Esophagus muscularis mucosa (tissue), 4 donors: ENCODE measurements at regions not wholly inside any gene's neighbourhood (a gene's known extent, or its start where the extent isn't known, plus 50 kb on each side); places are given as distances from the start of the nearest gene placed in this dataset.

Experiments
- DNase-seq: peaks from one replicate; pipeline ENCODE4 v3.0.0-alpha.2; 2017; ENCODE audit errors: extremely low spot score
- H3K27ac ChIP-seq, 4 donors: fragments of 200-600 bp; sonication (generic); replicated peaks in 1 of 4; 1 replicate in 3 of 4; 2 replicates in 1 of 4; pipeline ENCODE4 v1.5.1; 2016 to 2019; ENCODE audit warnings: mild to moderate bottlenecking in 1 of 4
- H3K27me3 ChIP-seq, 4 donors: fragments of 200-600 bp; sonication (generic); one replicate each; pipeline versions ENCODE4 v1.5.1 to v1.6.0; 2016 to 2019
- H3K36me3 ChIP-seq, 4 donors: fragments of 200-600 bp; sonication (generic); one replicate each; pipeline ENCODE4 v1.5.1; 2016 to 2019
- H3K4me1 ChIP-seq, 4 donors: fragments of 200-600 bp; sonication (generic); one replicate each; pipeline ENCODE4 v1.5.1; 2016 to 2019
- H3K4me3 ChIP-seq, 4 donors: fragments of 200-600 bp; sonication (generic); 1 replicate in 2 of 4; 2 replicates in 2 of 4; pipeline ENCODE4 v1.5.1; 2016 to 2019; ENCODE audit warnings: mild to moderate bottlenecking in 4 of 4, moderate library complexity in 1 of 4
- H3K9me3 ChIP-seq, 4 donors: fragments of 200-600 bp; sonication (generic); 1 replicate in 3 of 4; 2 replicates in 1 of 4; pipeline ENCODE4 v1.5.1; 2016 to 2019
- CTCF ChIP-seq, 3 experiments: fragments of 200-600 bp in 2 of 3; fragments of 450-650 bp in 1 of 3; sonication (generic) in 2 of 3; IDR thresholded peaks; one replicate each; pipeline ENCODE4 v1.5.1; 2017 to 2019; ENCODE audit warnings: antibody characterized with exemption in 3 of 3, mild to moderate bottlenecking in 2 of 3, moderate library complexity in 1 of 3
- EP300 ChIP-seq: sonication (generic); formaldehyde crosslinking; IDR thresholded peaks from one replicate; pipeline ENCODE4 v1.6.1; 2017; ENCODE audit warnings: antibody characterized with exemption
- POLR2A ChIP-seq: fragments of 450-650 bp; IDR thresholded peaks from one replicate; pipeline ENCODE4 v1.6.1; 2017; ENCODE audit warnings: antibody characterized with exemption, moderate library complexity, mild to moderate bottlenecking, low read depth
- POLR2AphosphoS5 ChIP-seq, 2 donors: sonication (generic); formaldehyde crosslinking; IDR thresholded peaks; one replicate each; pipeline ENCODE4 v1.6.1; 2017; ENCODE audit warnings: antibody characterized with exemption in 2 of 2
- WGBS: methylation state at CpG from one replicate; pipeline ENCODE4 v1.1.5; 2018; 5-methylcytosine and 5-hydroxymethylcytosine counted together
- intact Hi-C: fragments of 100-400 bp; cut with DNase I; formaldehyde crosslinking; loops from one replicate; pipeline ENCODE4 v1.15.1; 2023

- Histone ChIP-seq H3K4me1 (no peaks in the 10 kb centered on the region), H3K9me3 (no peaks in the 10 kb centered on the region), H3K36me3 (no peaks in the 10 kb centered on the region), H3K27ac (no peak overlapping the region), H3K4me3 (no peak overlapping the region), H3K27me3 (no peaks in the 10 kb centered on the region)
- WGBS = 39% methylated on average over 1 of the region's 1 CpG
- DNase-seq = no peak
- intact Hi-C loops = no loop called here
- TF ChIP-seq CTCF (IDR thresholded peaks at IDR 0.05) = no peak
- TF ChIP-seq POLR2AphosphoS5 (IDR thresholded peaks at IDR 0.05) = no peak
- no peak for TF ChIP-seq EP300
- no peak for TF ChIP-seq POLR2A
Observed at GRCh38 chr6:97656236-97656635, 373.2 kb upstream of the MMS22L start.

- DNase-seq = no peak
- Histone ChIP-seq H3K27me3 (no peaks in the 10 kb centered on the region), H3K9me3 (no peaks in the 10 kb centered on the region), H3K27ac (no peak overlapping the region), H3K4me3 (no peak overlapping the region), H3K4me1 (no peaks in the 10 kb centered on the region), H3K36me3 (no peaks in the 10 kb centered on the region)
- intact Hi-C loops = no loop called here
- TF ChIP-seq POLR2AphosphoS5 (IDR thresholded peaks at IDR 0.05) (no peak), CTCF (IDR thresholded peaks at IDR 0.05) (no peak), POLR2A (no peak), EP300 (no peak)
- WGBS = 66% methylated on average over 8 of the region's 8 CpGs
Observed at GRCh38 chr6:97656706-97657350, 373.8 kb upstream of the MMS22L start.

DNA sequence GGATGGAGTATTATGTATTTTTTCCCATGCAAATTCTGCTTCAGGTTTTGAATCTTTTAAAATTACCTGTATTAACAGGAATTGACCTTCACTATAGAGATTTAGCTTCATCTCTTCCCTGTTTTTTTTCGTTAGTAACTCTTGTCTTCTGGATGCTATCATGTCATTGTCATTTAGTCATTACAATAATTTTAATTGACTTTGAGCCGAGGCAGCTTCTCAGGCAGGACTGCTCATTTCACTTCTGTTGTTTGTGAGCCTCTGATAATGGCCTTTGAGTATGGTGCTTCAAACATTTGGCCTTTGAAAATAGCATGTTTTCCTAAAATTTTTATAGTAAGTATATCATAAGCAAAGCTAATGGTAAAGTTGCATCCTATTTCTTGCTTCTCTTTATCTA, 375.1 kb upstream of the MMS22L start:
- Histone ChIP-seq H3K4me3 (no peak overlapping the region), H3K36me3 (no peaks in the 10 kb centered on the region), H3K9me3 (no peaks in the 10 kb centered on the region), H3K27ac (no peak overlapping the region), H3K27me3 (no peaks in the 10 kb centered on the region), H3K4me1 (no peaks in the 10 kb centered on the region)
- no peak for DNase-seq
- 45% methylated on average over 2 of the region's 2 CpGs for WGBS
- TF ChIP-seq EP300 (no peak), POLR2AphosphoS5 (IDR thresholded peaks at IDR 0.05) (no peak), CTCF (IDR thresholded peaks at IDR 0.05) (no peak), POLR2A (no peak)
- intact Hi-C loops = no loop called here

DNA sequence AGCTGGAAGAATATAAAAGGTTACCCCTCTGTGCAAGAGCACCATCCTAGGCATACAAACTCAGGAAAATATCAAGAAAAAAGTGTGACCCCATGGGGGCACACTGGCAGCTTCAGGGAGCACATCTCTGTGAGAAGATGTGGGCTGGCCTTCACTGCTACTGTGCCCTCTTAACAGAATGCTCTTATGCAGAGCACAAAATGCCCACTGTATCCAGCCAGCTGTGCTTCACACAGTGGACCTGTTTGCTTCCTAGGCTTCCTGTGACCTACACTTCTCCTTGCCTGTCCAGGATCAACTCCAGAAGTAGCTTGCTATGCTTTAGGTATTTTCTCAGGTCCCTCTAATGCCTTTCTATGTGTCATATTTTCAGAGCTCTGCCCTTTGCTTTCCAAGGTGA, 380.2 kb upstream of the MMS22L start:
- intact Hi-C loops = no loop called here
- H3K4me3 ChIP-seq = no peak overlapping the region
- no peaks in the 10 kb centered on the region for H3K4me1 ChIP-seq
- H3K27ac ChIP-seq = no peak overlapping the region
- H3K9me3 ChIP-seq = no peaks in the 10 kb centered on the region
- no peaks in the 10 kb centered on the region for H3K27me3 ChIP-seq
- DNase-seq = no peak
- H3K36me3 ChIP-seq = no peaks in the 10 kb centered on the region
- no peak for TF ChIP-seq CTCF (IDR thresholded peaks at IDR 0.05)
- no peak for TF ChIP-seq POLR2AphosphoS5 (IDR thresholded peaks at IDR 0.05)
- TF ChIP-seq EP300 = no peak
- TF ChIP-seq POLR2A = no peak

DNA sequence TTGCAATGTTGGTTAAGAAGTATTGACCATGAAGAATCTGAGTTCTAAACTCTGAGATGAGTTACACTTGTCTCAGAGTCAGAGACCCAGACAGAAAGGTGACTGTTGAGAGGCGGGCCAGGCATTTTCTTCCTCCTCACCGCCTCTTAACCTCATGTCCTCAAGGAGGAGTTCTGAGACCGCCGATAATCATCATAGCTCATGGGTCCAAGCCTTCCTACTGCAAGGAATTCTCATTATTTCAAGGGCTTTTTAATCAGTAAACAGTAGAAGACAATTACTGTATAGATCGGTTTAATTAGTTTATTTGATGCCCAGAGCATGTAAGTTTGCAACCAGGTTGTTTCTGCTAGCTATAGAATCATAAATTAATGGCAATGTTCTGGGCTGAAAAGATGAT, 382.4 kb upstream of the MMS22L start:
- Histone ChIP-seq H3K4me3 (no peak overlapping the region), H3K27ac (no peak overlapping the region), H3K4me1 (peaks cover 4 to 17% (median 10%) of the 10 kb centered on the region in 4 donors), H3K27me3 (no peaks in the 10 kb centered on the region), H3K36me3 (no peaks in the 10 kb centered on the region), H3K9me3 (no peaks in the 10 kb centered on the region)
- no peak for TF ChIP-seq EP300
- intact Hi-C loops = no loop called here
- 83% methylated on average over 5 of the region's 5 CpGs for WGBS
- DNase-seq = no peak
